H9 (cell line): ENCODE measurements at regions not wholly inside any gene's neighbourhood (a gene's known extent, or its start where the extent isn't known, plus 50 kb on each side); places are given as distances from the start of the nearest gene placed in this dataset.

Experiments
- DNase-seq: peaks from one replicate; pipeline ENCODE4 v3.0.0-alpha.2; 2017
- H2AFZ ChIP-seq: one replicate; pipeline ENCODE4 v1.6.1; 2013; ENCODE audit warnings: mild to moderate bottlenecking, low read length, control low read depth, moderate library complexity
- H2AK5ac ChIP-seq: 2 replicates; pipeline ENCODE4 v1.6.1; 2013; ENCODE audit warnings: low read length, control low read depth, mixed read lengths; ENCODE audit not compliant: insufficient read length
- H2BK120ac ChIP-seq: one replicate; pipeline ENCODE4 v1.6.1; 2013; ENCODE audit warnings: low read depth, mild to moderate bottlenecking, low read length, control low read depth, inconsistent platforms; ENCODE audit not compliant: poor library complexity, severe bottlenecking
- H2BK12ac ChIP-seq: 2 replicates; pipeline ENCODE4 v1.6.1; 2013; ENCODE audit warnings: low read length, control low read depth, mixed read lengths, low read depth; ENCODE audit not compliant: insufficient read length
- H2BK15ac ChIP-seq: 2 replicates; pipeline ENCODE4 v1.6.1; 2013; ENCODE audit warnings: low read depth, low read length, control low read depth
- H2BK20ac ChIP-seq: one replicate; pipeline ENCODE4 v1.6.1; 2013; ENCODE audit warnings: low read depth, mild to moderate bottlenecking, low read length, control low read depth, inconsistent platforms; ENCODE audit not compliant: poor library complexity, severe bottlenecking
- H2BK5ac ChIP-seq: 2 replicates; pipeline ENCODE4 v1.6.1; 2013; ENCODE audit warnings: low read length, control low read depth, mixed read lengths; ENCODE audit not compliant: insufficient read length
- H3K14ac ChIP-seq: 2 replicates; pipeline ENCODE4 v1.6.1; 2013; ENCODE audit warnings: low read length, control low read depth; ENCODE audit not compliant: insufficient read depth
- H3K18ac ChIP-seq: 2 replicates; pipeline ENCODE4 v1.6.1; 2013; ENCODE audit warnings: low read depth, mild to moderate bottlenecking, mixed read lengths, low read length, control low read depth; ENCODE audit not compliant: insufficient read length
- H3K23ac ChIP-seq: 2 replicates; pipeline ENCODE4 v1.6.1; 2013; ENCODE audit warnings: low read length, control low read depth, mixed read lengths, low read depth; ENCODE audit not compliant: insufficient read length
- H3K23me2 ChIP-seq: 2 replicates; pipeline ENCODE4 v1.6.1; 2013; ENCODE audit warnings: low read depth, mild to moderate bottlenecking, mixed read lengths, low read length, control low read depth; ENCODE audit not compliant: insufficient read length, poor library complexity, severe bottlenecking
- H3K27ac ChIP-seq: 2 replicates; pipeline ENCODE4 v1.5.1; 2013; ENCODE audit warnings: low read length, control low read depth, mixed read lengths, low read depth; ENCODE audit not compliant: insufficient read length
- H3K27me3 ChIP-seq: 2 replicates; pipeline ENCODE4 v1.6.1; 2013; ENCODE audit warnings: low read length, control low read depth, inconsistent platforms; ENCODE audit not compliant: insufficient read depth
- H3K4ac ChIP-seq: 2 replicates; pipeline ENCODE4 v1.6.1; 2013; ENCODE audit warnings: low read depth, mild to moderate bottlenecking, control low read depth, inconsistent platforms, low read length, moderate library complexity
- H3K4me1 ChIP-seq: 2 replicates; pipeline ENCODE4 v1.6.1; 2013; ENCODE audit warnings: low read length, control low read depth, inconsistent platforms; ENCODE audit not compliant: insufficient read depth
- H3K4me2 ChIP-seq: 2 replicates; pipeline ENCODE4 v1.6.1; 2013; ENCODE audit warnings: low read length, control low read depth, mixed read lengths; ENCODE audit not compliant: insufficient read length, insufficient read depth
- H3K56ac ChIP-seq: 2 replicates; pipeline ENCODE4 v1.6.1; 2013; ENCODE audit warnings: low read depth, mild to moderate bottlenecking, mixed read lengths, low read length, control low read depth; ENCODE audit not compliant: insufficient read length
- H3K79me1 ChIP-seq: 2 replicates; pipeline ENCODE4 v1.6.1; 2013; ENCODE audit warnings: low read depth, mild to moderate bottlenecking, moderate library complexity, low read length, control low read depth, inconsistent platforms; ENCODE audit not compliant: insufficient read depth, poor library complexity, severe bottlenecking
- H3K79me2 ChIP-seq: 2 replicates; pipeline ENCODE4 v1.6.1; 2013; ENCODE audit warnings: low read length, control low read depth, inconsistent platforms; ENCODE audit not compliant: insufficient read depth
- H3K9ac ChIP-seq: 2 replicates; pipeline ENCODE4 v1.6.1; 2013; ENCODE audit warnings: low read length, control low read depth, mixed read lengths; ENCODE audit not compliant: insufficient read length; ENCODE audit errors: extremely low read depth
- H3K9me3 ChIP-seq: one replicate; pipeline ENCODE4 v1.6.1; 2013; ENCODE audit warnings: low read depth, low read length, inconsistent platforms; ENCODE audit not compliant: control insufficient read depth
- H3T11ph ChIP-seq: one replicate; pipeline ENCODE4 v1.6.1; 2013; ENCODE audit warnings: mild to moderate bottlenecking, low read length, control low read depth, inconsistent platforms
- H4K20me1 ChIP-seq: one replicate; pipeline ENCODE4 v1.6.1; 2013; ENCODE audit not compliant: control insufficient read depth, insufficient read length, insufficient read depth
- H4K5ac ChIP-seq: 2 replicates; pipeline ENCODE4 v1.6.1; 2013; ENCODE audit warnings: low read depth, mild to moderate bottlenecking, mixed read lengths, low read length, control low read depth; ENCODE audit not compliant: insufficient read length
- H4K8ac ChIP-seq: replicated peaks from 2 replicates; pipeline ENCODE4 v1.6.1; 2013; ENCODE audit warnings: low read length, control low read depth, mixed read lengths, low read depth; ENCODE audit not compliant: insufficient read length
- H4K91ac ChIP-seq: 2 replicates; pipeline ENCODE4 v1.6.1; 2013; ENCODE audit warnings: low read depth, mild to moderate bottlenecking, moderate library complexity, mixed read lengths, low read length, control low read depth; ENCODE audit not compliant: insufficient read length
- H3K27ac Mint-ChIP-seq, 3 experiments: 2 replicates in 2 of 3; 3 replicates in 1 of 3; pipeline ENCODE4 v1.8.0; 2020 to 2021; ENCODE audit warnings: mixed read lengths in 3 of 3, mild to moderate bottlenecking in 1 of 3, moderate library complexity in 1 of 3
- H3K27me3 Mint-ChIP-seq: 2 replicates; pipeline ENCODE4 v1.8.0; 2021; ENCODE audit warnings: low read depth, mild to moderate bottlenecking, moderate library complexity, mixed read lengths
- H3K36me3 Mint-ChIP-seq, 3 experiments: 2 replicates in 2 of 3; 3 replicates in 1 of 3; pipeline ENCODE4 v1.8.0; 2020 to 2021; ENCODE audit warnings: low read depth in 3 of 3, mixed read lengths in 3 of 3; ENCODE audit not compliant: insufficient read depth in 1 of 3
- H3K4me1 Mint-ChIP-seq, 2 experiments: 2 replicates each; pipeline ENCODE4 v1.8.0; 2020; ENCODE audit warnings: mixed read lengths in 2 of 2
- H3K4me3 Mint-ChIP-seq, 2 experiments: 2 replicates in 1 of 2; 3 replicates in 1 of 2; pipeline ENCODE4 v1.8.0; 2020 to 2021; ENCODE audit warnings: mild to moderate bottlenecking in 2 of 2, mixed read lengths in 2 of 2, moderate library complexity in 1 of 2
- H3K9me3 Mint-ChIP-seq, 2 experiments: 2 replicates in 1 of 2; 3 replicates in 1 of 2; pipeline ENCODE4 v1.8.0; 2020; ENCODE audit warnings: mild to moderate bottlenecking in 2 of 2, mixed read lengths in 2 of 2, moderate library complexity in 1 of 2
- CTCF ChIP-seq: fragments of 200-600 bp; sonication (generic); conservative IDR thresholded peaks from 3 replicates; pipeline ENCODE4 v1.8.0; 2021; ENCODE audit warnings: antibody characterized with exemption, mild to moderate bottlenecking
- WGBS: extraction: QIAGEN DNeasy Blood & Tissue Kit; methylation state at CpG from one replicate; pipeline ENCODE4 v1.1.7; 2013; ENCODE audit warnings: missing lambda C conversion rate, low lambda C conversion rate, mixed read lengths; ENCODE audit not compliant: insufficient read length; ENCODE audit errors: extremely low coverage; 5-methylcytosine and 5-hydroxymethylcytosine counted together

GRCh38 chr14:96975116-96975515 lies 177.9 kb downstream of the VRK1 start:
- H2BK120ac ChIP-seq: no peak overlapping the region
- H3K27me3 ChIP-seq: no peaks in the 10 kb centered on the region
- no peak overlapping the region for H3K9ac ChIP-seq

More at GRCh38 chr14:96975116-96975515, 177.9 kb downstream of the VRK1 start:
- Mint-ChIP-seq H3K4me1 (peaks cover 0 to 2% of the 10 kb centered on the region in 2 experiments; a peak in 1 of 4 replicates), H3K27me3 (no peaks in the 10 kb centered on the region), H3K9me3 (peaks cover 19 to 29% of the 10 kb centered on the region in 2 experiments), H3K4me3 (no peak overlapping the region), H3K36me3 (peaks cover 3 to 26% (median 10%) of the 10 kb centered on the region in 3 experiments; a peak in 6 of 7 replicates), H3K27ac (no peak overlapping the region)
- no peak overlapping the region for H3K4ac ChIP-seq
- H4K20me1 ChIP-seq: no peaks in the 10 kb centered on the region
- no peak overlapping the region for H3T11ph ChIP-seq
- DNase-seq: no peak
- H2AK5ac ChIP-seq: no peak overlapping the region
- H3K23me2 ChIP-seq: no peaks in the 10 kb centered on the region
- H3K79me2 ChIP-seq: no peaks in the 10 kb centered on the region
- no peak overlapping the region for H2BK15ac ChIP-seq
- H3K56ac ChIP-seq: no peak overlapping the region
- no peak overlapping the region for H3K23ac ChIP-seq
- H2AFZ ChIP-seq: no peak overlapping the region
- H2BK5ac ChIP-seq: no peak overlapping the region
- no peak overlapping the region for H4K8ac ChIP-seq
- H4K91ac ChIP-seq: no peak overlapping the region
- no peak for TF ChIP-seq CTCF
- H3K4me1 ChIP-seq: no peaks in the 10 kb centered on the region
- H3K9me3 ChIP-seq: peaks cover 8% of the 10 kb centered on the region
- no peak overlapping the region for H3K4me2 ChIP-seq
- H2BK20ac ChIP-seq: no peak overlapping the region
- H3K79me1 ChIP-seq: no peaks in the 10 kb centered on the region
- H3K14ac ChIP-seq: no peak overlapping the region
- H4K5ac ChIP-seq: no peak overlapping the region
- WGBS: 100% methylated on average over 1 of the region's 1 CpG
- no peak overlapping the region for H3K27ac ChIP-seq
- no peak overlapping the region for H3K18ac ChIP-seq
- no peak overlapping the region for H2BK12ac ChIP-seq
